ENCODE measurements at regions not wholly inside any gene's neighbourhood (a gene's known extent, or its start where the extent isn't known, plus 50 kb on each side); places are given as distances from the start of the nearest gene placed in this dataset.

GRCh38 chr20:39939241-39939865, 749.7 kb downstream of the MAFB start:
- no peak for FAIRE-seq
- WGBS, 2 experiments (ENCODE audit: extremely low coverage in 1 of 2, insufficient coverage in 1 of 2, insufficient read length in 1 of 2, insufficient replicate concordance in 2 of 2, low coverage in 1 of 2, low lambda C conversion rate in 2 of 2, missing lambda C conversion rate in 1 of 2) = 100% methylated on average over 2 of the region's 2 CpGs; no CpG with 5 or more reads in 1 of the 2 experiments

More at GRCh38 chr20:39939241-39939865, 749.7 kb downstream of the MAFB start:
- Histone ChIP-seq H3K9me3 (ENCODE audit: insufficient read depth in 2 of 2, low read depth in 1 of 2, low read length in 1 of 2) (no peaks in the 10 kb centered on the region), H2BK12ac (ENCODE audit: low read depth, low read length) (no peak overlapping the region), H3K18ac (ENCODE audit: extremely low read depth, low read length) (no peak overlapping the region), H3K79me2 (ENCODE audit: control insufficient read depth in 1 of 2, insufficient read depth in 2 of 2, low read length in 2 of 2) (no peaks in the 10 kb centered on the region), H2BK5ac (ENCODE audit: low read depth, low read length) (no peak overlapping the region), H4K5ac (ENCODE audit: insufficient read length, low read depth, low read length) (no peak overlapping the region), H3K27me3 (replicated peaks in 1 of 4; ENCODE audit: control insufficient read depth in 3 of 4, extremely low read depth in 1 of 4, insufficient read depth in 3 of 4, low read length in 3 of 4) (no peaks in the 10 kb centered on the region), H3K56ac (replicated peaks; ENCODE audit: insufficient read length, low read depth, low read length) (no peak overlapping the region), H3K14ac (ENCODE audit: insufficient read length) (no peak overlapping the region), H3K79me1 (ENCODE audit: low read depth, low read length) (no peaks in the 10 kb centered on the region), H2AK5ac (ENCODE audit: low read depth, low read length) (no peak overlapping the region), H4K91ac (replicated peaks; ENCODE audit: insufficient read length, low read length) (no peak overlapping the region), H2BK20ac (ENCODE audit: low read length) (no peak overlapping the region), H3K36me3 (ENCODE audit: control insufficient read depth in 2 of 4, insufficient read depth in 4 of 4, low read length in 3 of 4) (no peaks in the 10 kb centered on the region; a peak in 1 of 8 replicates), H2BK15ac (ENCODE audit: low read length) (no peak overlapping the region), H3K23me2 (ENCODE audit: low read depth, low read length) (peaks cover 3% of the 10 kb centered on the region; the same call in 1 of the 2 replicates), H3K27ac (ENCODE audit: low read depth, low read length) (no peak overlapping the region), H3K23ac (ENCODE audit: insufficient read length) (no peak overlapping the region), H3K4me2 (ENCODE audit: insufficient read depth in 1 of 2, low read depth in 2 of 2, low read length in 2 of 2) (no peak overlapping the region), H2AFZ (ENCODE audit: low read length) (no peak overlapping the region), H3K9ac (replicated peaks in 1 of 4; ENCODE audit: extremely low read depth in 1 of 4, low read depth in 3 of 4, low read length in 3 of 4) (no peak overlapping the region), H3K4me1 (replicated peaks in 1 of 4; ENCODE audit: control insufficient read depth in 3 of 4, insufficient read depth in 4 of 4, low read length in 3 of 4) (no peaks in the 10 kb centered on the region), H3K4me3 (ENCODE audit: extremely low read depth in 1 of 4, insufficient read depth in 2 of 4, low read depth in 3 of 4, low read length in 4 of 4) (no peak overlapping the region), H3K4ac (replicated peaks; ENCODE audit: insufficient read length, low read depth, low read length) (no peak overlapping the region), H4K20me1 (replicated peaks in 1 of 2; ENCODE audit: control insufficient read depth in 1 of 2, insufficient read depth in 2 of 2, low read length in 2 of 2) (no peaks in the 10 kb centered on the region), H2BK120ac (replicated peaks; ENCODE audit: low read depth, low read length) (no peak overlapping the region), H4K8ac (ENCODE audit: extremely low read depth, insufficient read depth, low read length) (no peak overlapping the region)
- CTCF ChIA-PET (ENCODE audit: partially characterized antibody) = no interaction called here
- TF ChIP-seq POLR2AphosphoS5 (IDR thresholded peaks at IDR 0.05; ENCODE audit: low read depth, low read length) = no peak
- TF ChIP-seq FOSL1 (IDR thresholded peaks at IDR 0.05; ENCODE audit: insufficient read depth, low read depth, low read length) = no peak
- no peak for TF ChIP-seq YY1 (IDR thresholded peaks at IDR 0.05; ENCODE audit: low read depth, low read length)
- no peak for TF ChIP-seq POLR2A (IDR thresholded peaks at IDR 0.05; ENCODE audit: control extremely low read depth in 1 of 2, low read depth in 2 of 2, low read length in 2 of 2)
- no peak for TF ChIP-seq SAP30 (IDR thresholded peaks at IDR 0.05; ENCODE audit: insufficient read depth, insufficient replicate concordance, low read length)
- no peak for TF ChIP-seq CTBP2 (IDR thresholded peaks at IDR 0.05; ENCODE audit: borderline replicate concordance, insufficient read depth, insufficient read length, low read length)
- no peak for DNase-seq (ENCODE audit: low read depth in 1 of 2, low spot score in 2 of 2)
- POLR2A ChIA-PET (ENCODE audit: partially characterized antibody) = no interaction called here
